Left ventricle myocardium inferior (tissue), 1 donor: ENCODE measurements at regions not wholly inside any gene's neighbourhood (a gene's known extent, or its start where the extent isn't known, plus 50 kb on each side); places are given as distances from the start of the nearest gene placed in this dataset.

Experiments
- DNase-seq: peaks from one replicate; pipeline ENCODE4 v3.0.0-alpha.2; 2020
- H3K27ac ChIP-seq: fragments of 200-600 bp; replicated peaks from 2 replicates; pipeline ENCODE4 v1.8.0; 2021
- H3K27me3 ChIP-seq: fragments of 200-600 bp; 2 replicates; pipeline ENCODE4 v1.8.0; 2021; ENCODE audit warnings: low read depth
- H3K36me3 ChIP-seq: fragments of 200-600 bp; 2 replicates; pipeline ENCODE4 v1.8.0; 2021
- H3K4me1 ChIP-seq: fragments of 200-600 bp; 2 replicates; pipeline ENCODE4 v1.8.0; 2021
- H3K4me3 ChIP-seq: fragments of 200-600 bp; 2 replicates; pipeline ENCODE4 v1.8.0; 2021; ENCODE audit warnings: mild to moderate bottlenecking, moderate library complexity
- H3K9me3 ChIP-seq: fragments of 200-600 bp; replicated peaks from 2 replicates; pipeline ENCODE4 v1.8.0; 2021
- intact Hi-C: fragments of 100-400 bp; cut with micrococcal nuclease; formaldehyde crosslinking; loops from one replicate; pipeline ENCODE4 v1.11.0; 2022
- TF ChIP-seq, protein P1 (sequence below): fragments of 200-600 bp; IDR thresholded peaks from 2 replicates; pipeline ENCODE4 v1.8.0; 2021; ENCODE audit warnings: antibody characterized with exemption, mild to moderate bottlenecking, borderline replicate concordance
- donor health status: DM: no; HTN: yes; CAD: no; lungs with severe emphysema.

- H3K4me3 ChIP-seq = no peak overlapping the region
- TF ChIP-seq, protein P1, sequence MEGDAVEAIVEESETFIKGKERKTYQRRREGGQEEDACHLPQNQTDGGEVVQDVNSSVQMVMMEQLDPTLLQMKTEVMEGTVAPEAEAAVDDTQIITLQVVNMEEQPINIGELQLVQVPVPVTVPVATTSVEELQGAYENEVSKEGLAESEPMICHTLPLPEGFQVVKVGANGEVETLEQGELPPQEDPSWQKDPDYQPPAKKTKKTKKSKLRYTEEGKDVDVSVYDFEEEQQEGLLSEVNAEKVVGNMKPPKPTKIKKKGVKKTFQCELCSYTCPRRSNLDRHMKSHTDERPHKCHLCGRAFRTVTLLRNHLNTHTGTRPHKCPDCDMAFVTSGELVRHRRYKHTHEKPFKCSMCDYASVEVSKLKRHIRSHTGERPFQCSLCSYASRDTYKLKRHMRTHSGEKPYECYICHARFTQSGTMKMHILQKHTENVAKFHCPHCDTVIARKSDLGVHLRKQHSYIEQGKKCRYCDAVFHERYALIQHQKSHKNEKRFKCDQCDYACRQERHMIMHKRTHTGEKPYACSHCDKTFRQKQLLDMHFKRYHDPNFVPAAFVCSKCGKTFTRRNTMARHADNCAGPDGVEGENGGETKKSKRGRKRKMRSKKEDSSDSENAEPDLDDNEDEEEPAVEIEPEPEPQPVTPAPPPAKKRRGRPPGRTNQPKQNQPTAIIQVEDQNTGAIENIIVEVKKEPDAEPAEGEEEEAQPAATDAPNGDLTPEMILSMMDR = no peak
- H3K36me3 ChIP-seq = no peaks in the 10 kb centered on the region
- H3K9me3 ChIP-seq = peaks cover 6% of the 10 kb centered on the region
- intact Hi-C loops = loop anchor here (10.0 kb wide), 1 partner anchor 751 kb away; no protein-coding TSS in a partner anchor
- DNase-seq = no peak
- H3K27me3 ChIP-seq = peaks cover 11% of the 10 kb centered on the region
- H3K27ac ChIP-seq = no peak overlapping the region
- H3K4me1 ChIP-seq = no peaks in the 10 kb centered on the region
Measured at GRCh38 chr12:11573880-11574279, 75.6 kb upstream of the ETV6 start.

- TF ChIP-seq, protein P1 = no peak
- H3K9me3 ChIP-seq = peaks cover 6% of the 10 kb centered on the region
- H3K27ac ChIP-seq = no peak overlapping the region
- peaks cover 14% of the 10 kb centered on the region for H3K27me3 ChIP-seq
- H3K4me1 ChIP-seq = no peaks in the 10 kb centered on the region
- H3K36me3 ChIP-seq = no peaks in the 10 kb centered on the region
- intact Hi-C loops = loop anchor here (10.0 kb wide), 1 partner anchor 749 kb away; no protein-coding TSS in a partner anchor
- no peak for DNase-seq
- H3K4me3 ChIP-seq = no peak overlapping the region
Measured at GRCh38 chr12:11576104-11576503, 73.4 kb upstream of the ETV6 start.

DNA sequence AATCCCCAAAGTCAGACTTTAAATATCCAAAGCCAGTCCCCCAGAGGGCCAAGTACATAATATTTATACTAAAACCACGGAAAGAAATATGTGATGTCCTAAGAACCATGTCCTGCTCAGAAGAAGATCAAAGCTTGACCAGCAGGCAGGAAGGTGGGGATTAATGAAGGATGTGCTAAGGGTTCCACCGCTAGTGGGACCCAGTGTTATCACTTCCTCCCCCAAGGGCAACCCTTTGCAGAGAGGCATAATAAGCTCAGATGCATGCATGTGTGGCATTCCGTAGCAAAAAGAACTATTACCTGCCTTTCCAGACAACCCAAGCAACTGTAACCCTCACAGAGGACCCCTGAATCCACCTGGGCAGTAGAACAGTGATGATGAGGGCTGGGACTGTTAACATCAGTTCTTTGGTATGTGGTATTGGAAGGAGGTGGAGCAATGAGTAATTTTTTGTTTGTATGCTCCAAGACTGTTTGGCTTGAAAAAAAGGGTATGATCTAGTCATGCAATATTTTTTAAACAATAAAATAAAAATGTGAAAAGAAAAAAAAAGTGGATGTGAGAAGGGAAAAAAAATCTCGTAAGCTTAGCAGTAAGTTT is 71.7 kb upstream of the ETV6 start:
- TF ChIP-seq, protein P1 = no peak
- Histone ChIP-seq H3K27ac (no peak overlapping the region), H3K9me3 (peaks cover 6% of the 10 kb centered on the region), H3K4me3 (no peak overlapping the region), H3K36me3 (no peaks in the 10 kb centered on the region), H3K27me3 (peaks cover 17% of the 10 kb centered on the region), H3K4me1 (no peaks in the 10 kb centered on the region)
- DNase-seq = no peak
- intact Hi-C loops = loop anchor here (10.0 kb wide), 1 partner anchor 747 kb away; no protein-coding TSS in a partner anchor

GRCh38 chr12:11578461-11578993 is 70.9 kb upstream of the ETV6 start:
- DNase-seq = no peak
- H3K27me3 ChIP-seq = peaks cover 17% of the 10 kb centered on the region
- no peak overlapping the region for H3K4me3 ChIP-seq
- peaks cover 6% of the 10 kb centered on the region for H3K9me3 ChIP-seq
- TF ChIP-seq, protein P1 = no peak
- H3K36me3 ChIP-seq = no peaks in the 10 kb centered on the region
- intact Hi-C loops = loop anchor here (10.0 kb wide), 1 partner anchor 746 kb away; no protein-coding TSS in a partner anchor
- no peaks in the 10 kb centered on the region for H3K4me1 ChIP-seq
- H3K27ac ChIP-seq = no peak overlapping the region

DNA sequence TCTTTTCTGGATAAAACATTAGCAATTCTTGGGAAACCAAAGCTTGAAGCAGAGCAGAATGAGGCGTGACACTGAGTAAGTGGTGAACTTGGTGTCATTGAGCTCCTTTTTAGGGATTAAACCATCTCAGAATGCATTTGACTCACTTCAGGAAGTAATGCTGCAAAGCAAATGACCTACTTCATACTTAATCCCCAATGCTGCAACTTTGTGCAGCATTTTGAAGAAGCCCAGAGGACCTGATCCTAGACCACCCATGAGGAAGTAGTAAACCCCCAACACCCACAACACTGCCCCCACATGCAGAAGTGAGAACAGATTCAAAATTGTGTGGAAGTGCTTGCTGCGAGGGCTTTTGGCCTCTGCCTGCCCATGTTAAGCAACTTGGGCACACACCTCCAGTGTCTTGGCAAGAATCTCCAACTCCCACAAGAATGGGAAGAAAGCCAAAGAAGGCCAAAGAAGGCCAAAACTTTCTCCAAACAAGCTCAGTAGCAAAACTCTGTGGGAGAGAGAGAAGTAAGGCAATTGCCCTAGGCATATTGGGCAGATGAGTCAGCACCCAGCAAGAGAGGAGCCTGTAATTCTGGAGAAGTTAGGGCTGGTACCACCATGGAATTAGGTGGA is 69.2 kb upstream of the ETV6 start:
- intact Hi-C loops = loop anchor here (2.0 kb wide), 1 partner anchor 453 kb away; no protein-coding TSS in a partner anchor
- TF ChIP-seq, protein P1 = no peak

More for the DNA sequence above, 69.2 kb upstream of the ETV6 start:
- H3K4me3 ChIP-seq = no peak overlapping the region
- H3K4me1 ChIP-seq = no peaks in the 10 kb centered on the region
- H3K9me3 ChIP-seq = no peaks in the 10 kb centered on the region
- H3K27me3 ChIP-seq = peaks cover 17% of the 10 kb centered on the region
- H3K27ac ChIP-seq = no peak overlapping the region
- DNase-seq = no peak
- H3K36me3 ChIP-seq = no peaks in the 10 kb centered on the region
